LNCAP (cell line): ENCODE measurements at regions not wholly inside any gene's neighbourhood (a gene's known extent, or its start where the extent isn't known, plus 50 kb on each side); places are given as distances from the start of the nearest gene placed in this dataset.
A peak's percentile ranks its signal among the peaks of the same experiment; 100 is the strongest.

Experiments used
- TF ChIP-seq, protein P1 (sequence below): fragments of 450-650 bp; IDR thresholded peaks from 2 replicates; pipeline ENCODE4 v1.5.1; 2017; ENCODE audit warnings: mild to moderate bottlenecking

DNA sequence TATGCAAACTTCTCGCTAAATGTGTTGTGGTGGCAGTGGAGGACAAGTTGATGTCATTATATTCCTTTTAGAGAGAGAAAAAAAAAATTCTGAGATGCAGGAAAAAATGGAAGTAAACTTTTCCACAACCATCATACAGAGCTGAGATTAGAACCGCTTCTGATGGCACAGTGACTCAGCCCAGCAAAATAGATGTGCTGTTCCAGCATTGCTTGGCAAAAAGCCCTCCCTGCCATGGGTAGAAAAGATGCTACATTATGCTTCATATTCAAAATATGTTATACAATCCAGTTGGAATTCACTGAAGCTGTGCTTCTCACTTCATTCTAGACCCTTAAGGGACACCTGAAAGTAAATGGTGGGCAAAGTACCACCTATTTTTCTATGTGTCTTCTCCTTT, 1047.6 kb upstream of the FANCL start:
- TF ChIP-seq, protein P1, sequence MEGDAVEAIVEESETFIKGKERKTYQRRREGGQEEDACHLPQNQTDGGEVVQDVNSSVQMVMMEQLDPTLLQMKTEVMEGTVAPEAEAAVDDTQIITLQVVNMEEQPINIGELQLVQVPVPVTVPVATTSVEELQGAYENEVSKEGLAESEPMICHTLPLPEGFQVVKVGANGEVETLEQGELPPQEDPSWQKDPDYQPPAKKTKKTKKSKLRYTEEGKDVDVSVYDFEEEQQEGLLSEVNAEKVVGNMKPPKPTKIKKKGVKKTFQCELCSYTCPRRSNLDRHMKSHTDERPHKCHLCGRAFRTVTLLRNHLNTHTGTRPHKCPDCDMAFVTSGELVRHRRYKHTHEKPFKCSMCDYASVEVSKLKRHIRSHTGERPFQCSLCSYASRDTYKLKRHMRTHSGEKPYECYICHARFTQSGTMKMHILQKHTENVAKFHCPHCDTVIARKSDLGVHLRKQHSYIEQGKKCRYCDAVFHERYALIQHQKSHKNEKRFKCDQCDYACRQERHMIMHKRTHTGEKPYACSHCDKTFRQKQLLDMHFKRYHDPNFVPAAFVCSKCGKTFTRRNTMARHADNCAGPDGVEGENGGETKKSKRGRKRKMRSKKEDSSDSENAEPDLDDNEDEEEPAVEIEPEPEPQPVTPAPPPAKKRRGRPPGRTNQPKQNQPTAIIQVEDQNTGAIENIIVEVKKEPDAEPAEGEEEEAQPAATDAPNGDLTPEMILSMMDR = no peak

DNA sequence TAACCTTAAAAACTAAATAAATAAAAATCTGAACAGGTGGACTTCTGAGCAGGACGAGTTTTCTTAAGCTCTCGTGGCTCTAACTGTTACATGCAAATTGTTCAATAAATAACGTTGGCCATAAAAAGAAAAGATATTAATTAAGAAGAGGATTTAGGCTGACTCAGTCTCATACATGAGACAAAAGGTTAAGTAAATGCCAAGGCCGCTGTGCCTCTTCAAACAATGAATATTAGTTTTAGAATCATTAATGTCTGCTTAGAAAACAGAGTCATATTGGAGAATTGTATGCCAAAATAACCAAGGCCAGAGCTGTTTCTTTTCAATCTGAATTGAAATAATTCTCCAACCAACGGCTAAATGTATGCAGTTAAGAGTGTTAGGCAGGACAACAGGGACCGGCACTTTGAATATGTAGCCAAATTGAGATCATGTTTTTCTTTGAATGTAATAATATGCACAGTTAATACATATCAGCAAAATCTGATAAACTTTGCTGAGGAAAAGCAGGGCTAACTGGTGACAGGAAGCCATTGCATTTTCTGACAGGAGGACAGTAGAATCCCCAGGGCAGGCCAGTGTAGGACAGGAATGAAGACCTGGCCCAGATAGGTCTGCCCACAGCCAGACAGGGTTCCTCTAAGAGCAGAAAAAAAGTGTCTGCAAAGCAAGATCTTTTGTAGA, 1041.4 kb upstream of the FANCL start:
- TF ChIP-seq, protein P1 = no peak

DNA sequence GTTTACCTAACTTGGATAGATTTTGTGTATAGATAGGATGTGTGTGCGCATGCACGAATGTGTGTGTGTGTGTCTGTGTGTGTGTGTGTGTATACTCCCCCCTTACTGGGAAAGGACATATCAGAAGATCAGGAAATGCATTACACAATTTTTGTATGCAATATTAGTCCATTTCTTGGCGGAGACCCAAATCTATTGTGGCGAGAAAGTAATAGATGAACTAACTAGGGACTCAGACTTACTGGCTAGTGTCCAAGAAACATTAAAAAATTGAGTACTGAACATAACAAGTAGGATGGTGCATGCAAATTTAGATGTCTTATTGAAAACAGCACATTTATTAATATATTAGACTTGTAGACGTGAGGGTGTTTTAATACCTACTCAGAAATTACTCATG, 1036.5 kb upstream of the FANCL start:
- TF ChIP-seq, protein P1 = no peak

DNA sequence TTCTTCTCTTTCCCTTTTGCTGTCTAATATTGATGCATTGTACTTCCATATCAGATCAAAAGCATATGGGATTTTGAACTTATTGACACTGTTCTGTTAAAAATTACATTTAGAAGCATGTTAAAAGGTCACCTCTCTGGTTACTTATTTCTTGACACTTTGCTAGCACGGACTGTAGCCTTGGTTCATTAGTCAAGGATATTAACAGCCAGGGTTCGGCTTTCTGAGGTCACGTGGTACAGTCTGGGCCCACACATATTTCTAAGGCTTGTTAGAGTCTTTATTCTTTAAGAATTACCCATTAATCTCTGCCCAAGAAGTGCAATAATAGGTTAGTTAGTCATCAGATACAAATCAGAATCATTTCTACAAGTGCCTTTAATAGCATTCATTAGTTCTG, 1035.8 kb upstream of the FANCL start:
- TF ChIP-seq, protein P1 = no peak

DNA sequence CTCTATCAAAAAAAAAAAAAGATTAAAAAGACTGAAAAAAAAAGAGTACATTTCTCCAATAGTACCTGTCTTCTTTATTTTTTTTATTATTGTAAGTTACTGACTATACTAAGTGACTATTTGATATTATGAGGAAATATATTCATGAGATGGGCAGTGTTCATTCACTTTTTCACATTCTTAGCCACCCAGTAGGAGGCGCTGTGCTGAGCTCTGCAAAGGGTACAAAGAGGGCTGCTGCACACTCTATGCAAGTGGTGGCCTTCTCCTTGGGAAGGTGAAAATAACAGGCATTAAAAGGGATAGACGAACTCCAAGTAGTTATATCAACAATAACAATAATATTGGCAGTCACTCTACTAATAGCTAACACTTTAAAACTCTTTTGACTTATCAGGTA, 1034.9 kb upstream of the FANCL start:
- TF ChIP-seq, protein P1 = peak; percentile 24; the same call in 1 of the 2 replicates

DNA sequence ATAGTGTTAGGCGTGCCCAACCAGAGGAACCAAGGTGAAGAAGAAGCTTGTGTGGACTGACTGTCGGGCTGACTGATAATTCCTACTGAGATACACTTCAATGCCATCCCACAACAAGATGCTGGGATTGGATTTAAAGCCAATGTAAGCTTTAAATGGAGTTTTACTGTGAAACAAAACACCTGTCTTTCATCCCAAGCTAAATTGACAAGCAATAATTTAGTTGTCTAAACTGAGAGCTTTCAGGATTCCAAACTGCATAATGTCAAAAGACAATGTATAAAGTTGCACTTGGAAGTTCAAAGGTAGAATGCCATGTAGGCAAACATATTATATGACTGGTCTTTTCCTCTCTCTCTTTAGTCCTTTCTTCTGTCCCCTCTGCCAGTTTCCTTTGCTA, 1025.3 kb upstream of the FANCL start:
- TF ChIP-seq, protein P1 = no peak

DNA sequence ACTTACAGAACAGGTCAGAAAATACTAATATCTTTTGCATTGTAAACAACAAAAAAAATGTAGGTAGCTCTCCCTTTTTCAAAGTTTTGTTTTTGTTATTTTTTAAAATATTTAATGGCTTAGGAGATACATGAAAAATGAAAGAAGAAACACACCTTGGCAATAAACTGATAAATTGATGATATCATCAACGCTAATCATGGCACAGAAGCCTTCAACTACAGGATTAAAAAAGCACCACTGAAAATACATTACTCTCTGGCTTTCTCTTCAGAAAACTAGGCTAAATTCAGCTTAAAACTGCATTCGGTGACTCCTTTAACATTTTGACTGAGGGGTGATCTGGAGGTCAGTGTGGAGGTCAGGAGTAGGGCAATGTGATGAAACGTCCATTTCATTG, 1018.8 kb upstream of the FANCL start:
- TF ChIP-seq, protein P1 = no peak

DNA sequence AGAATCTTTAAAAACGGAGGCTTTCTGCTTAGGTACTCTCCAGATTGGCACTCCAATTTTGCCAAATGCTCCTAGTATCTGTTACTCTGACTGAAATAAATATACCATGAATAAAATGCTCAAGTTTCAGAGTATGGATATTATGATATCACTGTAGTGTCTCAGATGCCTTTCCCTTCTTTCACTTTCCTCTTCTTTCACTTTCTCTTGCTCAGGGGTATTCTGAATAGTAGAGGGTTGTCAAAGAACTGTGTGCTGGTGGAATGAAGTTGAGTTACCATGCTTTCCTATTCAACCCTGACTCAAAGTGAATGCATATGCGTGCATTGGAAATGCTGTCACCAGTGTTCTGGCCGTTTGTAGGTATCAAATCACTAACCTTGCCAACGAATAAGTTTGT, 1015.2 kb upstream of the FANCL start:
- TF ChIP-seq, protein P1 = no peak
